SU-DHL-6 (cell line): ENCODE measurements at regions not wholly inside any gene's neighbourhood (a gene's known extent, or its start where the extent isn't known, plus 50 kb on each side); places are given as distances from the start of the nearest gene placed in this dataset.

Source experiments
- H2AFZ ChIP-seq: fragments of 200-600 bp; sonication (generic); 2 replicates; pipeline ENCODE4 v1.6.1; 2014; ENCODE audit warnings: low read depth, mild to moderate bottlenecking, moderate library complexity, mixed read lengths, antibody characterized with exemption, low read length; ENCODE audit not compliant: severe bottlenecking
- H3F3A ChIP-seq: fragments of 200-600 bp; shearing (Covaris generic); 2 replicates; pipeline ENCODE4 v1.6.0; 2016; ENCODE audit warnings: antibody characterized with exemption, mild to moderate bottlenecking; ENCODE audit not compliant: insufficient read depth
- H3K27ac ChIP-seq: fragments of 200-600 bp; sonication (generic); 2 replicates; pipeline ENCODE4 v1.5.1; 2016; ENCODE audit warnings: low read depth, mild to moderate bottlenecking, low read length, moderate library complexity, mixed read lengths
- H3K27me3 ChIP-seq: fragments of 200-600 bp; sonication (generic), shearing (Covaris generic); 2 replicates; pipeline ENCODE4 v1.6.0; 2014; ENCODE audit warnings: mild to moderate bottlenecking, low read length
- H3K36me3 ChIP-seq: fragments of 200-600 bp; sonication (generic); 2 replicates; pipeline ENCODE4 v1.6.1; 2014; ENCODE audit warnings: mild to moderate bottlenecking, low read length, mixed read lengths
- H3K4me2 ChIP-seq: fragments of 300-600, 200-600 bp; shearing (Covaris generic), sonication (generic); 2 replicates; pipeline ENCODE4 v1.6.0; 2014; ENCODE audit warnings: low read length, low read depth, mild to moderate bottlenecking; ENCODE audit not compliant: poor library complexity, severe bottlenecking
- H3K4me3 ChIP-seq: fragments of 200-600 bp; sonication (generic); 2 replicates; pipeline ENCODE4 v1.5.1; 2014; ENCODE audit warnings: antibody characterized with exemption, low read length, mild to moderate bottlenecking, mixed read lengths; ENCODE audit not compliant: insufficient read depth, poor library complexity, severe bottlenecking
- H3K79me2 ChIP-seq: fragments of 200-600 bp; sonication (generic); 2 replicates; pipeline ENCODE4 v1.6.1; 2014; ENCODE audit warnings: mild to moderate bottlenecking, low read length, moderate library complexity; ENCODE audit not compliant: insufficient read depth
- H3K9ac ChIP-seq: fragments of 200-600 bp; sonication (generic); 2 replicates; pipeline ENCODE4 v1.7.0; 2014; ENCODE audit warnings: mild to moderate bottlenecking, low read length
- H3K9me2 ChIP-seq: fragments of 200-600 bp; sonication (generic); replicated peaks from 2 replicates; pipeline ENCODE4 v1.6.1; 2014; ENCODE audit warnings: low read length; ENCODE audit not compliant: insufficient read depth
- H3K9me3 ChIP-seq: fragments of 200-600 bp; sonication (generic); 2 replicates; pipeline ENCODE4 v1.6.1; 2014; ENCODE audit warnings: low read length, mixed read lengths; ENCODE audit not compliant: insufficient read depth
- H4K20me1 ChIP-seq: fragments of 200-600 bp; sonication (generic); 2 replicates; pipeline ENCODE4 v1.6.1; 2014; ENCODE audit warnings: low read depth, mild to moderate bottlenecking, antibody characterized with exemption, low read length, moderate library complexity, mixed read lengths
- EZH2phosphoT487 ChIP-seq: fragments of 200-600 bp; sonication (generic), shearing (Covaris generic); conservative IDR thresholded peaks from 2 replicates; pipeline ENCODE4 v1.6.1; 2018; ENCODE audit warnings: mild to moderate bottlenecking, antibody characterized with exemption, low read length, moderate library complexity, mixed read lengths
- TF ChIP-seq, protein P1 (sequence below): fragments of 200-600 bp; sonication (generic); IDR thresholded peaks from one replicate; pipeline ENCODE4 v1.5.1; 2017; ENCODE audit warnings: antibody characterized with exemption, mild to moderate bottlenecking, low read length, moderate library complexity; ENCODE audit not compliant: insufficient read depth, poor library complexity, severe bottlenecking

- Histone ChIP-seq H3K36me3 (peaks cover 3% of the 10 kb centered on the region; the same call in 1 of the 2 replicates), H3K9ac (no peak overlapping the region)
- TF ChIP-seq, protein P1, sequence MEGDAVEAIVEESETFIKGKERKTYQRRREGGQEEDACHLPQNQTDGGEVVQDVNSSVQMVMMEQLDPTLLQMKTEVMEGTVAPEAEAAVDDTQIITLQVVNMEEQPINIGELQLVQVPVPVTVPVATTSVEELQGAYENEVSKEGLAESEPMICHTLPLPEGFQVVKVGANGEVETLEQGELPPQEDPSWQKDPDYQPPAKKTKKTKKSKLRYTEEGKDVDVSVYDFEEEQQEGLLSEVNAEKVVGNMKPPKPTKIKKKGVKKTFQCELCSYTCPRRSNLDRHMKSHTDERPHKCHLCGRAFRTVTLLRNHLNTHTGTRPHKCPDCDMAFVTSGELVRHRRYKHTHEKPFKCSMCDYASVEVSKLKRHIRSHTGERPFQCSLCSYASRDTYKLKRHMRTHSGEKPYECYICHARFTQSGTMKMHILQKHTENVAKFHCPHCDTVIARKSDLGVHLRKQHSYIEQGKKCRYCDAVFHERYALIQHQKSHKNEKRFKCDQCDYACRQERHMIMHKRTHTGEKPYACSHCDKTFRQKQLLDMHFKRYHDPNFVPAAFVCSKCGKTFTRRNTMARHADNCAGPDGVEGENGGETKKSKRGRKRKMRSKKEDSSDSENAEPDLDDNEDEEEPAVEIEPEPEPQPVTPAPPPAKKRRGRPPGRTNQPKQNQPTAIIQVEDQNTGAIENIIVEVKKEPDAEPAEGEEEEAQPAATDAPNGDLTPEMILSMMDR: no peak
- no peak for TF ChIP-seq EZH2phosphoT487
These were observed 2249.1 kb downstream of the NCAM2 start for GRCh38 chr21:23247334-23247733.

GRCh38 chr21:23245255-23245654, 2247.0 kb downstream of the NCAM2 start:
- no peak for TF ChIP-seq EZH2phosphoT487
- TF ChIP-seq, protein P1: no peak
- no peak overlapping the region for H3K4me2 ChIP-seq
- H3K4me3 ChIP-seq: no peak overlapping the region

More at GRCh38 chr21:23247334-23247733, 2249.1 kb downstream of the NCAM2 start:
- Histone ChIP-seq H2AFZ (peak overlapping the region; percentile 35), H4K20me1 (no peaks in the 10 kb centered on the region), H3K9me3 (no peaks in the 10 kb centered on the region), H3K9me2 (no peaks in the 10 kb centered on the region), H3K4me2 (no peak overlapping the region), H3K4me3 (no peak overlapping the region), H3K27ac (no peak overlapping the region), H3K27me3 (no peaks in the 10 kb centered on the region), H3F3A (no peaks in the 10 kb centered on the region), H3K79me2 (no peaks in the 10 kb centered on the region)

DNA sequence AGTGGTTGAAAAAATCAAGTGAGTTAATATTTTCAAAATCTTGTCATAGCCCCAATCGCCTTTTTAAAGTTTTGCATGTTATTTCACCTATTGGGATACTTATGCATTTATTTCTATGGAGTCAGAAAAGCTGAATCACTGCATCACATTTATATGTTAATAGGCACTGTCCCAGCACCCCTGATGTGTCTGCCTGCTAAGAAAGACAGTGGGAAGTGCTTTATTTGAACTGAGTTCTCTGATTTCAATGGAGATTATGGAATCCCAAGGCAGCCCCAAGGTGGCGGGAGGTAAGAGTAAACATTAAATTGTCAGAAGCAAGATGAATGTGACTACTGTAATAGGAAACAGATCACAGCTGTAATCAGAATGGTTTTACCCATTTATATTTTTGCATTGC, 2225.7 kb downstream of the NCAM2 start:
- Histone ChIP-seq H3F3A (no peaks in the 10 kb centered on the region), H3K9me3 (no peaks in the 10 kb centered on the region; the same call in 1 of the 2 replicates), H3K9ac (no peak overlapping the region), H3K79me2 (no peaks in the 10 kb centered on the region), H3K4me3 (no peak overlapping the region), H3K27me3 (no peaks in the 10 kb centered on the region), H3K4me2 (no peak overlapping the region), H3K27ac (no peak overlapping the region), H4K20me1 (no peaks in the 10 kb centered on the region), H3K36me3 (no peaks in the 10 kb centered on the region), H3K9me2 (no peaks in the 10 kb centered on the region), H2AFZ (no peak overlapping the region)
- no peak for TF ChIP-seq EZH2phosphoT487
- TF ChIP-seq, protein P1: no peak

More at GRCh38 chr21:23245255-23245654, 2247.0 kb downstream of the NCAM2 start:
- peaks cover 3% of the 10 kb centered on the region; the same call in 1 of the 2 replicates for H3K36me3 ChIP-seq
- no peaks in the 10 kb centered on the region for H3K9me3 ChIP-seq
- no peaks in the 10 kb centered on the region for H3F3A ChIP-seq
- no peaks in the 10 kb centered on the region for H3K9me2 ChIP-seq
- H3K9ac ChIP-seq: no peak overlapping the region
- H4K20me1 ChIP-seq: no peaks in the 10 kb centered on the region
- H3K79me2 ChIP-seq: no peaks in the 10 kb centered on the region
- no peak overlapping the region for H3K27ac ChIP-seq
- H3K27me3 ChIP-seq: no peaks in the 10 kb centered on the region
- H2AFZ ChIP-seq: no peak overlapping the region
